Activated naive CD4-positive, alpha-beta T cell treated with anti-CD3 and anti-CD28 coated beads for 36 hours (primary cell): ENCODE measurements at regions not wholly inside any gene's neighbourhood (a gene's known extent, or its start where the extent isn't known, plus 50 kb on each side); places are given as distances from the start of the nearest gene placed in this dataset.

ENCODE experiments used
- CTCF ChIA-PET: fragments of 350-600 bp; sonication (Branson Sonifier 250); formaldehyde crosslinking; loops from one replicate; lab custom pipeline; 2021; ENCODE audit warnings: antibody characterized with exemption; lab: Charles Lee
- DNase-seq: peaks from one replicate; pipeline ENCODE4 v3.0.0-alpha.2; 2020
- H3K27ac Mint-ChIP-seq: one replicate; pipeline ENCODE4 v1.8.0; 2021; ENCODE audit warnings: mild to moderate bottlenecking, mixed read lengths
- H3K27me3 Mint-ChIP-seq: one replicate; pipeline ENCODE4 v1.8.0; 2021; ENCODE audit warnings: low read depth, mixed read lengths
- H3K36me3 Mint-ChIP-seq: one replicate; pipeline ENCODE4 v1.8.0; 2021; ENCODE audit warnings: low read depth, mixed read lengths
- H3K4me1 Mint-ChIP-seq: one replicate; pipeline ENCODE4 v1.8.0; 2021; ENCODE audit warnings: low read depth, mixed read lengths
- H3K4me3 Mint-ChIP-seq: one replicate; pipeline ENCODE4 v1.8.0; 2021; ENCODE audit warnings: mild to moderate bottlenecking, moderate library complexity, mixed read lengths
- H3K9me3 Mint-ChIP-seq: one replicate; pipeline ENCODE4 v1.8.0; 2021; ENCODE audit warnings: mixed read lengths
- intact Hi-C: fragments of 100-400 bp; cut with micrococcal nuclease; formaldehyde crosslinking; loops from one replicate; pipeline ENCODE4 v1.15.1; 2023

DNA sequence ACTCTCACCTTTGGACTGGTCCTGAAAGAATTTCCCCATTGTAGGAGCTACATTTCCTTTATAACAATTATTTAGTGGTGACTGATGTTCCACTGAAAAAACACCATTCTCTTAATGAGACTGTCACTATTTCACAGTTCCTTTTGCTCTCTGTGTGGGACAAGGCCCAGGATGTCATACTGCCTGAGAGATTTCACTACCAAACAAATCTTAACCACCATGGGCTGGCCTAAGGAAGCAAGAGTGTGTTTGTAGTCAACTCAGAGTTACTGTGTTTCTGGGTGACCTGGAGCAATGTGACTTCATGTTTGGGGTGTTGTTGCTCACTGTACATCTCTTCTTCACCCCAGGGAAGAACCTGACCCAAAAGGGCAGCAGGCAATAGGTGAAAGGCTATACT, 50.1 kb upstream of the ZNF608 start:
- no peak overlapping the region for H3K4me3 Mint-ChIP-seq
- CTCF ChIA-PET, result interaction anchor here (0.8 kb wide), 1 partner anchor 9 kb away, joined by 5 read pairs; no protein-coding TSS in a partner anchor
- H3K27me3 Mint-ChIP-seq, result no peaks in the 10 kb centered on the region
- H3K4me1 Mint-ChIP-seq, result no peaks in the 10 kb centered on the region
- peaks cover 4% of the 10 kb centered on the region for H3K9me3 Mint-ChIP-seq
- H3K36me3 Mint-ChIP-seq, result no peaks in the 10 kb centered on the region
- intact Hi-C loops, result no loop called here
- no peak for DNase-seq
- H3K27ac Mint-ChIP-seq, result no peak overlapping the region

DNA sequence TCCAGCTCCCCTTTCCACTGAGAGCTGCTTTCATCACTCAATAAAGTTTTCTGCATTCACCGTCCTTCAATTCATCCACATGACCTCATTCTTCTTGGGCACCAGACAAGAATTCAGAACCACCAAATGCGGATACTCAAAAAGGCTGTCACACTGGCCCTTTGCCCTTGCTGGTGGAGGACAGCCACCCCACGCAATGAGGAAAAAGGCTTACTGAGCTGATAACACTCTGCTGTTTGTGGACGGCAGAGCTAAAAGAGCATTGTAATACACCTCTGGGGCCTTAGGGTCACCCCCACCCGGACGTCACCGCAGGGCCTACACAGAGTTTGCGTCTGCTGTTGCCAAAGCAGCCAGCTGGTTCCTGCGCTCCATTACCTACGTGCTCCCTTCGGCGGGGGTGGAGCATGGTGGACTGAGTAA, 51.2 kb upstream of the ZNF608 start:
- Mint-ChIP-seq H3K36me3 (no peaks in the 10 kb centered on the region), H3K4me3 (no peak overlapping the region), H3K4me1 (no peaks in the 10 kb centered on the region), H3K27me3 (no peaks in the 10 kb centered on the region), H3K9me3 (peaks cover 3% of the 10 kb centered on the region), H3K27ac (no peak overlapping the region)
- no peak for DNase-seq
- intact Hi-C loops, result no loop called here
- CTCF ChIA-PET, result no interaction called here

DNA sequence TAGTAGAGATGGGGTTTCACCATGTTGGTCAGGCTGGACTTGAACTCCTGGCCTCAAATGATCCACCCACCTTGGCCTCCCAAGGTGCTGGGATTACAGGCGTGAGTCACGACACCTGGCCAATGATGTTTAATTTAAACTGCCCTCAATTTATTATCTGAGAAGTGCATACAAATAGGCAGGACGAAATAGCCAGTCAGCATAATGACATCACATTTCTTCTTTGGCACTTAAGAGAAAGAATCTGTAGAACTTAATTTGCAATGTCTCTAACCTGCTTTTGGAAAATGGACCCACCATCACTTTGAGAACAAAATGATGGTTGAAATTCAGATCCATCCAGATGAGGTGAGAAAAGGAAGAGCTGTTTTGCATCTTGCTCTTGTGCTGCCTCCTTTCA, 52.5 kb upstream of the ZNF608 start:
- Mint-ChIP-seq H3K36me3 (no peaks in the 10 kb centered on the region), H3K4me1 (no peaks in the 10 kb centered on the region), H3K27ac (no peak overlapping the region), H3K4me3 (no peak overlapping the region), H3K9me3 (peaks cover 2% of the 10 kb centered on the region), H3K27me3 (no peaks in the 10 kb centered on the region)
- DNase-seq, result no peak
- intact Hi-C loops, result no loop called here
- CTCF ChIA-PET, result no interaction called here

DNA sequence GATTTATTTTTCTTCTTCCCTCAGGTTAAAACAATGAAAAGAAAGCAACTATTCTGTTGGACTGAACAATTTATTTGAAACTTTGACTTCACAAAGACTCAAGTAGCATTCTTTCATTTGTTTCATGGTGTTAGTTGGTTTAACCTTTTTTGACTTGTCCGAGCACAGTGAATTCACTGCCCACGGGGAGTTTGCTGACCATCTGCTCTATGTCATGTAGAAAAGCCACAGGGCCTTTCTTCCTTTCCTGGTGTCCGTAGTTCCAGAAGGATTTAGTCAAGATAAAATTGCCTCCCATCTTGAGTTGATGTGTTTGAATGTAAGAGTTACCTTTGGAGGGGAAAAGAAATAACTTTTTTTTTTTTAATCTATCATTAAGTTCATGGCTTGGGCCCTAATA, 55.1 kb upstream of the ZNF608 start:
- no peak overlapping the region for H3K27ac Mint-ChIP-seq
- H3K27me3 Mint-ChIP-seq, result peaks cover 2% of the 10 kb centered on the region
- H3K9me3 Mint-ChIP-seq, result peaks cover 2% of the 10 kb centered on the region
- no peaks in the 10 kb centered on the region for H3K4me1 Mint-ChIP-seq
- CTCF ChIA-PET, result no interaction called here
- no peak overlapping the region for H3K4me3 Mint-ChIP-seq
- H3K36me3 Mint-ChIP-seq, result no peaks in the 10 kb centered on the region
- intact Hi-C loops, result no loop called here
- DNase-seq, result no peak

DNA sequence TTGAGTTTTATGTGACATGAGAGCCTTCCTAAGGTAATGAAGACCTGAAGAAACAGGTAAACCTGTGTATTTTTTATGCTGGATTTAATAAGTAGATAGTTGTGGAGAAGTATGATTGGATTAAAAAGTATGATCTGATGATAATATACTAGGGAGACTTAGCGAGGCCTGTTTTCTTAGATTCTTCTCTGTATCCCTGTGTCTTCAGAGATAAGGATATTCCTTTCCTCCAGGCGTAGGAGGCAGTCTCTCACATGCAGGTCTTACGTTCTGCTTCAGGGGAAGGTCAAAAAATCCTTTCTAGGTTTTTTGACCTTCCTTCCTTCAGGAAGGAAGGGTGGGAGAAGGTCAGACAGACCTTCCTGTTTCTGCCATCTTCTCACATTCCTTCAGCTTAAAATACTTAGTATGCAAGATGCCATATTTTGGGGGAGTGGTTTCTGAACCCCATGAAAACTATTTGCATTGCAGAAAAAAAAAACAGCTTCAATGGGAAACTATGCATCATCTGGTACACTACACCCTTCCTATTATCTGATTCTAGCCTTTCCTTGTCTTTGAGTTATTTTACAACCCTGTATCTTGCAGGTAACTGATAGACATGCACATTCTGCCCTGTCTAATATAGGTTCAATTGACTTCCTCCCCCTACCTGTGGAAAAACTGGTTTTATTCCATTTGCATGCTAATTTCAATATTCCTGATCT, 57.3 kb upstream of the ZNF608 start:
- no peak overlapping the region for H3K27ac Mint-ChIP-seq
- H3K27me3 Mint-ChIP-seq, result peaks cover 2% of the 10 kb centered on the region
- H3K4me1 Mint-ChIP-seq, result no peaks in the 10 kb centered on the region
- intact Hi-C loops, result no loop called here
- H3K36me3 Mint-ChIP-seq, result no peaks in the 10 kb centered on the region
- H3K4me3 Mint-ChIP-seq, result no peak overlapping the region
- no peak for DNase-seq
- H3K9me3 Mint-ChIP-seq, result peaks cover 2% of the 10 kb centered on the region
- CTCF ChIA-PET, result no interaction called here

DNA sequence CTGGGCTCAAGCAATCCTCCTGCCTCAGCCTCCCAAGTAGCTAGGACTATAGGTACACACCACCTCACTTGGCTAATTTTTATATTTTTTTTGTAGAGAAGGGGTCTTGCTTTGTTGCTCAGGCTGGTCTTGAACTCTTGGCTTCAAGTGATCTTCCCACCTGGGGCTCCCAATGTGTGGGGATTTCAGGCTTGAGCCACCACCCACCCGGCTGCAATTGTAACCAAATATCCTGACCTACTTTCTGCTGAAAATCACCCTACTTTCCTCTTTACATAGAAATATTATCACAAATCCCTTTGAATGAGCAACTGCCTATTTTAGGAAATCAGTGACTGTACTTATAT, 59.6 kb upstream of the ZNF608 start:
- Mint-ChIP-seq H3K27me3 (peaks cover 5% of the 10 kb centered on the region), H3K9me3 (no peaks in the 10 kb centered on the region), H3K36me3 (no peaks in the 10 kb centered on the region), H3K4me1 (no peaks in the 10 kb centered on the region), H3K4me3 (no peak overlapping the region), H3K27ac (no peak overlapping the region)
- CTCF ChIA-PET, result no interaction called here
- DNase-seq, result no peak
- intact Hi-C loops, result no loop called here

DNA sequence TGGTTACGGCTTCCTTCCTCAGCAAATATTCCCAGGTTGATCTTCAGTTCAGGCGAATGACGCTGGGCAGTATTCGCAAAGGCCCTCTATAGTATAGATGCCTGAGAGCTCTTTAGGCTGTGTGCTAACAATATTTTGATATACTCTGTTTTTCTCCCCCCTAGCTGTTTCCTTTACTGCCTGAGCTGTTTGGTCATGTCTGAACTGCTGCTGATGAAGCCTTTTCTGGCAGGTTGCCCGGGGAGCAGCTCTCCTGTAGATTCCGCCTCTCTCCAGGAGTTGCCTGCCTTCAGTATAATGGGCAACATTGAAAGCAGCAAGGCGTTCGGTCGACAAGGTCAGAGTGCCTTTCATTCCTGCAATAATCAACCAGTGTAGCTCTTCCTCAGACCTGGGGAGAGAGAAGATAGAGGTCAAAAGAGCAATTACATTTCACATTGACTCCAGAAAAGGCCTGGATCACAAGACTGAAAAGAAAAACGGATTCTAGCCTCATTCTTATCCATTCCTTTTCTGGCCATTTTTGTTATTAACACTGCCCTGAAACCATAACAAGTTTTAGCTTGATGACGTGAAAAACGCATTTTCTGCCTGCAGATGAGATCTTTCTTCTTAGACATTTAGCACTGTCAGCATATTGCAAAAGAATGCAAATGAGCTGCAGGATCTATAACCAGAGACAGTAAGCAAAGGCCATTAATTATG, 60.1 kb upstream of the ZNF608 start:
- no peaks in the 10 kb centered on the region for H3K9me3 Mint-ChIP-seq

DNA sequence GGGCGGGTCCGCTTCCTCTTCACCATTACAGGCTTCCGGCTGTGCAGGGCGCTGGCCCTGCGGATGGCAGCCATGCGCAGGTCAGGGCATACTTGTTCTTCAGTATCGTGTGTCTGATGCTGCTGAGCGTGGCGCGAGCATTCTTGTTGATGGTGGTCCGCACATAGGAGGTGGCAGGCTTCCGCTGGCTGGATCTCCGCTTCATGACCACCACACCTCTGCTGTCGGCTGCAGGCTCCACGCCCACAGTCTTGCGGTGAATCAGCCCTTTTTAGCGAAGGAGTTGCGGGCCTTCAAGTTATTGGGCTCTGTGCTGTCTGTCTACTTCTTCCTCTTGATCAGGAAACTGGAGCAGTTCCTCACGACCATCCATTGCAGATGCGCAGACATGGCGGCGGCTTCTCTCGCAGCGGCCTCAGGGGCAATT, 62.4 kb upstream of the ZNF608 start:
- DNase-seq, result no peak
- peaks cover 5% of the 10 kb centered on the region for H3K27me3 Mint-ChIP-seq
- CTCF ChIA-PET, result interaction anchor here (0.7 kb wide), 1 partner anchor 1368 kb away, joined by 3 read pairs; no protein-coding TSS in a partner anchor
- no peak overlapping the region for H3K27ac Mint-ChIP-seq
- H3K36me3 Mint-ChIP-seq, result no peaks in the 10 kb centered on the region
- H3K9me3 Mint-ChIP-seq, result no peaks in the 10 kb centered on the region
- intact Hi-C loops, result no loop called here
- H3K4me3 Mint-ChIP-seq, result no peak overlapping the region
- no peaks in the 10 kb centered on the region for H3K4me1 Mint-ChIP-seq

More for the DNA sequence above, 60.1 kb upstream of the ZNF608 start:
- no peak for DNase-seq
- intact Hi-C loops, result no loop called here
- no peak overlapping the region for H3K4me3 Mint-ChIP-seq
- H3K27ac Mint-ChIP-seq, result no peak overlapping the region
- H3K27me3 Mint-ChIP-seq, result peaks cover 5% of the 10 kb centered on the region
- CTCF ChIA-PET, result no interaction called here
- H3K4me1 Mint-ChIP-seq, result no peaks in the 10 kb centered on the region
- H3K36me3 Mint-ChIP-seq, result no peaks in the 10 kb centered on the region

DNA sequence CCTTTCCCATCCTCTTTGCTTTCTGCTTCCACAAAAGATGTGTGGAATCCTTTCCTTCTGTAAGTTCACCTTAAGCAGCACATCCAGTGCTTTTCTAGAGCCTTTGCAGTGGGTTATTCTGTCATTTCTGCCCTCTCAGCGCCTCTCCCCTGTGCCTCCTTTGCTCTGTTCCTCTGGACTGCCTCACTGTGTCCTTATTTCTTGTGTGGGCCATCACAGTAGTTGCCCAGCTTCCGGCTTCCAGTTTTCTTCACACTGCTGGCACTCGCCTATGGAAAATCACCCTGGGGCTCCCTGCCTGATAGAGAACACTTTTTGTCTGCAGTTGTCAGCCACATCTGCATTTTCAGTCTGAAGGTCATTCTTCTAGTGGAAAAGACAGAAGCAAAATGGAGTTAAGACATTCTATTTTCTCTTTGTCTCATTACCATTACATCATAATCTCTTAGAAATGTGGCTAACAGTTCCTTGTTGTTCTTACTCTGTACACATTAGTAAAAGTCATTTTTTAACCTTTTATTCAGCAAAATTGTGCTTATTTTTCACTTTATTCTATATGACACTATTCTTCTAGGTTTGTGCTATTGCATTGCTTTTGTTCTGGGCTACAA, 64.1 kb upstream of the ZNF608 start:
- no peak overlapping the region for H3K4me3 Mint-ChIP-seq
- no peaks in the 10 kb centered on the region for H3K36me3 Mint-ChIP-seq
- CTCF ChIA-PET, result no interaction called here
- no peak for DNase-seq
- H3K4me1 Mint-ChIP-seq, result no peaks in the 10 kb centered on the region
- H3K9me3 Mint-ChIP-seq, result no peaks in the 10 kb centered on the region
- peaks cover 3% of the 10 kb centered on the region for H3K27me3 Mint-ChIP-seq
- intact Hi-C loops, result no loop called here
- H3K27ac Mint-ChIP-seq, result no peak overlapping the region

DNA sequence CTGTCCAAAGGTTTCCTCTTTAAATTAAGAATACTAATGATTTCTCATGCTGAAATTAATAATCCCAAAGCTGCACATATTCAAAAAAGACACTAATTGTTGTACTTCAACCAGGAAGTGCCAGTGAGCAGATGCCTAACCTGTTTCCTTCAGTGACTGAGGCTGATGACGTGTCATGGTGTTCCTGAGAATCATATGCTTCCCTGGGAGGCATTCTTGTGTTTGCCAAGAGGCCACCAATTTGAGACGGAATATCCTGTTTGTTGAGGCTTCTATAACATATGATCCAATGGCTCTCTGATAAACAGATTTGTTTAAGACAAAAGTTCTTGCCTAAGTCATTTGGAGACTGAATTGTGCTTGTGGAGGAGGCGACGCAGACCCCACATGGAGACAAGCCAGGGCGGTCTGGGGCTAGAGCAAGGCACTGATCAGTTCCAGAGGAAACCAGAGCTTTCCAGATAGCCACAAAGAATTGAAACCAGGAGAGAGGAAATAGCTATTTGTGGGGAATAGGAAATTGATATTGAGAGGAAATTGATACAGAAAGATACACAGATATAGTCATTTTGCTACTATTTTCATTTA, 66.4 kb upstream of the ZNF608 start:
- H3K4me3 Mint-ChIP-seq, result no peak overlapping the region
- peaks cover 3% of the 10 kb centered on the region for H3K27me3 Mint-ChIP-seq
- H3K27ac Mint-ChIP-seq, result no peak overlapping the region
- no peak for DNase-seq
- H3K4me1 Mint-ChIP-seq, result no peaks in the 10 kb centered on the region
- no peaks in the 10 kb centered on the region for H3K36me3 Mint-ChIP-seq
- no peaks in the 10 kb centered on the region for H3K9me3 Mint-ChIP-seq
- CTCF ChIA-PET, result no interaction called here
- intact Hi-C loops, result no loop called here

DNA sequence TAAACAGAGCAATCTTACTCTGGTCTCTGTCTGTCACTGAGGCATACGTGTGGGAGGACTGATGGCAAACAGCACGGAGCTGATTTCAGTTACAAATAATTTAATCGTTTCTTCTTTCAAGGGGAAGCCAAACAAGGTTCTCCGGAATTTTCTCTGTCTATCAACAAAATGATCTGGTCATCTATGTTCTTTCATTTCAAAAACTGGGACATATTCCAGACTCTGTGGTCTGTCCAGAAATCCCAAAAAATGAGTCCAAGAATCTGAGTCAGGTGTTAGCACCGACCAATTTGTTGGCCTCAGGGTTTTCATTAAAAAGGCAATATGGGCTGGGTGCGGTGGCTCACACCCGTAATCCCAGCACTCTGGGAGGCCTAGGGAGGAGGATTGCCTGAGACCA, 69.9 kb upstream of the ZNF608 start:
- Mint-ChIP-seq H3K36me3 (no peaks in the 10 kb centered on the region), H3K4me3 (no peak overlapping the region), H3K4me1 (no peaks in the 10 kb centered on the region), H3K27me3 (no peaks in the 10 kb centered on the region), H3K27ac (no peak overlapping the region), H3K9me3 (no peaks in the 10 kb centered on the region)
- intact Hi-C loops, result no loop called here
- no peak for DNase-seq
- CTCF ChIA-PET, result no interaction called here

DNA sequence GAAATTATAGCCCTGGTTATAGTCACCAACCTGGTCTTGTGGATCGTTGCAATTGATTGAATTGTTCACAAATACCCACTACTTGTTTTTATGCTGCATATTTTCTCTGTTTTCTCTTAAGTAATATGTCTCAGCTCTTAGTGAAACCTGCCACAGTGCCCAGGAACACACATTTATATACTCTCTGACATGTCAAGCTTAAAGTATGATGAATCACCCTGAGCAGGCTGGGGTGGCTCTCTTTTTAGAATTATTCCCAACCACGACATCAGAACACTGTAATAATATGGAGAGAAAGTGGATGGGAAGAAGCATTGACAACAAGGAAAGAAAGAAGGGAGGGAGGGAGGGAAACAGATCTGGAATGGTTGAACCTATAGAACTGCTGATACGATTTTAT, 72.8 kb upstream of the ZNF608 start:
- DNase-seq, result no peak
- CTCF ChIA-PET, result no interaction called here
- intact Hi-C loops, result no loop called here
- Mint-ChIP-seq H3K27ac (no peak overlapping the region), H3K4me1 (no peaks in the 10 kb centered on the region), H3K4me3 (no peak overlapping the region), H3K36me3 (no peaks in the 10 kb centered on the region), H3K27me3 (no peaks in the 10 kb centered on the region), H3K9me3 (no peaks in the 10 kb centered on the region)
